ENCODE measurements at regions not wholly inside any gene's neighbourhood (a gene's known extent, or its start where the extent isn't known, plus 50 kb on each side); places are given as distances from the start of the nearest gene placed in this dataset.

DNA sequence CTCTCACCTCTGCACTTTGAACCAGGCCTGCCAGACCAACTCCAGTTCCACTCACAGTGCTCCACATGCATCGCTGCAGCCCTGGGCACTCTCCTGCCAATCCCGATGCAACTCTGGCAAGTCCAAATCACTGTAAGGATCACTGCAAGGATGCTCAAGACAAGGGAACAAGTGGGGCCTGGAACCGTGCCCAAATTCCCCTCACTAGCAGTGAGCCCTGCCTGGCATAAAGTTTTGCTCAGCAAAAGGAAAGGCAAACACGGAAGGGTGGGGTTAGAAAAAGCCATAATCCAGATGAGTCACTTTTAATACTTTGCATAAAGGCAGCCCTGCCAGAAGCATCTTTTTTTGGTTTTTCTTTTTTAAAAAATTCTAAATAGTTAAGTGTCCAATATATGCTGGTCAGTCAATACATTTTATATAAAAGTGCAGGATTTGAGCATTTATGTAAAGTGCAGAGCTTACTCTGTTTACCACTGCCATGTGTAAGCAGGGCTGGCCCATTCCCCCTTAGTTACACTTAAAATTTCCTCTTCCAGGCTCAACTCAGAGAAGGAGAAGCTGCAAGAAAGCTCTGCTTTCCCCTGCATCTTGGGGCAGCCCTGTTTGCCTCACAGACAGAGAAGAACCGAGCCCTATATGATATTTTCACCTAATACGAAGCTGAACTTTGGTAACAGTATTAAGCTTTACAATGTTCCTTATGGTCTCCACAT, 102.2 kb downstream of the CD47 start:
- TF ChIP-seq, protein P1, sequence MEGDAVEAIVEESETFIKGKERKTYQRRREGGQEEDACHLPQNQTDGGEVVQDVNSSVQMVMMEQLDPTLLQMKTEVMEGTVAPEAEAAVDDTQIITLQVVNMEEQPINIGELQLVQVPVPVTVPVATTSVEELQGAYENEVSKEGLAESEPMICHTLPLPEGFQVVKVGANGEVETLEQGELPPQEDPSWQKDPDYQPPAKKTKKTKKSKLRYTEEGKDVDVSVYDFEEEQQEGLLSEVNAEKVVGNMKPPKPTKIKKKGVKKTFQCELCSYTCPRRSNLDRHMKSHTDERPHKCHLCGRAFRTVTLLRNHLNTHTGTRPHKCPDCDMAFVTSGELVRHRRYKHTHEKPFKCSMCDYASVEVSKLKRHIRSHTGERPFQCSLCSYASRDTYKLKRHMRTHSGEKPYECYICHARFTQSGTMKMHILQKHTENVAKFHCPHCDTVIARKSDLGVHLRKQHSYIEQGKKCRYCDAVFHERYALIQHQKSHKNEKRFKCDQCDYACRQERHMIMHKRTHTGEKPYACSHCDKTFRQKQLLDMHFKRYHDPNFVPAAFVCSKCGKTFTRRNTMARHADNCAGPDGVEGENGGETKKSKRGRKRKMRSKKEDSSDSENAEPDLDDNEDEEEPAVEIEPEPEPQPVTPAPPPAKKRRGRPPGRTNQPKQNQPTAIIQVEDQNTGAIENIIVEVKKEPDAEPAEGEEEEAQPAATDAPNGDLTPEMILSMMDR (IDR thresholded peaks at IDR 0.05; ENCODE audit: unreplicated experiment) = no peak
- H3K4me1 Mint-ChIP-seq (ENCODE audit: low read depth, unreplicated experiment) = peaks cover 59% of the 10 kb centered on the region
- no peak overlapping the region for H3K4me3 Mint-ChIP-seq (ENCODE audit: low read depth, unreplicated experiment)
- H3K36me3 Mint-ChIP-seq (ENCODE audit: insufficient read depth, unreplicated experiment) = peaks cover 24% of the 10 kb centered on the region
- no peaks in the 10 kb centered on the region for H3K9me3 Mint-ChIP-seq (ENCODE audit: low read depth, unreplicated experiment)
- BruUV-seq (replicated peaks) = no TSS peak
- DNase-seq = peak; percentile 74
- CTCF ChIA-PET = no interaction called here
- intact Hi-C loops (cut with micrococcal nuclease; ENCODE audit: unreplicated experiment) = loop anchor here (5.0 kb wide), 1 partner anchor 61 kb away; no protein-coding TSS in a partner anchor
- peak overlapping the region; percentile 67 for H3K27ac Mint-ChIP-seq (ENCODE audit: unreplicated experiment)
- H3K27me3 Mint-ChIP-seq (ENCODE audit: unreplicated experiment) = no peaks in the 10 kb centered on the region

DNA sequence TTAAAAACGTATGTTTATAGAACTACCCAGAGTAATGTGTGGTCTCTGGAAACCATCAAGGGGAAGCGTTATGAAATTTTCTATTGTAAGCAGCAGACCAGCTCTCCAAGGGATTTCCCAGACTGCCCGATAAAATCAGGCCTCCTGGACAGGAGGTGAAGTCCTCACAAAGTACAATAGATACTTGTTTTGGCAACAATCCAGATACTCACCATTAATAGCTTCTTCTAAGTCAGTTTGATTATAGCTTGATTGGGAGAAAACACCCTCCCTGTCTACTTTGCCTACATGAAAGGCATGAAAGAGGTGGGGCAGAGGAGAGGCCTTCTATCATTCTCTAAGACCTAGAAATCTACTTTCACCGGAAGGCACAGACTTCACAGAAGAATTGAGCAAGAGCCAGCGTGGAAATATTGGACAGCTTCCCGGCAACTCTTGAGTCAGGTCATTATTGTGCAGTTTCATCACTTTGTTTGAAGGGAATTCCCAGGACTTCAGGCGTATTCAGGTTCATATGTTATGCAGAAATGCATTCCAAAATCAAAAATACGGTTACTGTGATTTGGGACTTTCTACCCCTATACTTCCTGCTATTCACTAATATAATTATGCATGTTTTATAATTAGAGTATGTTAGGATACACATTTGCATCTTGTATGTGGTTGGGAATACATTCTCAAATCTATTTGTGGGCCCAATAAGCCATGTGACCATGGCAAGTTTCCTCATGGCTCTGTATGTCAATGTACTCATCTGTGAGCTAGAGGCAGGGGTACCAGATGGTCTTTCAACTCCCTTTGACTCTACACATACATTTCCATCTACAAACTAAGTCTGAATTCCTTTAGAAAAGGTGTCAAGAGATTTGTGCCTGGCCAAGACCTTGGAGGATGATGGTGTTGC, 103.5 kb downstream of the CD47 start:
- Mint-ChIP-seq H3K36me3 (ENCODE audit: insufficient read depth, unreplicated experiment) (peaks cover 15% of the 10 kb centered on the region), H3K27me3 (ENCODE audit: unreplicated experiment) (no peaks in the 10 kb centered on the region), H3K9me3 (ENCODE audit: low read depth, unreplicated experiment) (no peaks in the 10 kb centered on the region), H3K4me3 (ENCODE audit: low read depth, unreplicated experiment) (no peak overlapping the region), H3K27ac (ENCODE audit: unreplicated experiment) (peak overlapping the region; percentile 60), H3K4me1 (ENCODE audit: low read depth, unreplicated experiment) (peaks cover 51% of the 10 kb centered on the region)
- peak; percentile 71 for DNase-seq
- BruUV-seq (replicated peaks) = no TSS peak
- TF ChIP-seq, protein P1 (IDR thresholded peaks at IDR 0.05; ENCODE audit: unreplicated experiment) = no peak
- intact Hi-C loops (cut with micrococcal nuclease; ENCODE audit: unreplicated experiment) = loop anchor here (5.0 kb wide), 1 partner anchor 60 kb away; no protein-coding TSS in a partner anchor
- CTCF ChIA-PET = interaction anchor here (0.6 to 0.9 kb wide), 3 partner anchors 14 to 463 kb away, joined by 3 to 9 read pairs (median 3); no protein-coding TSS in a partner anchor

GRCh38 chr3:107986505-107986904, 104.3 kb downstream of the CD47 start:
- H3K4me3 Mint-ChIP-seq (ENCODE audit: low read depth, unreplicated experiment) = no peak overlapping the region
- TSS peak; percentile 83 for BruUV-seq (replicated peaks)
- intact Hi-C loops (cut with micrococcal nuclease; ENCODE audit: unreplicated experiment) = loop anchor here (5.0 kb wide), 1 partner anchor 59 kb away; no protein-coding TSS in a partner anchor
- no peaks in the 10 kb centered on the region for H3K9me3 Mint-ChIP-seq (ENCODE audit: low read depth, unreplicated experiment)
- peaks cover 59% of the 10 kb centered on the region for H3K4me1 Mint-ChIP-seq (ENCODE audit: low read depth, unreplicated experiment)
- CTCF ChIA-PET = interaction anchor here (0.6 to 0.9 kb wide), 3 partner anchors 13 to 462 kb away, joined by 3 to 9 read pairs (median 3); no protein-coding TSS in a partner anchor
- no peak for DNase-seq
- TF ChIP-seq, protein P1 (IDR thresholded peaks at IDR 0.05; ENCODE audit: unreplicated experiment) = no peak
- peak overlapping the region; percentile 60 for H3K27ac Mint-ChIP-seq (ENCODE audit: unreplicated experiment)
- H3K27me3 Mint-ChIP-seq (ENCODE audit: unreplicated experiment) = no peaks in the 10 kb centered on the region
- H3K36me3 Mint-ChIP-seq (ENCODE audit: insufficient read depth, unreplicated experiment) = peaks cover 15% of the 10 kb centered on the region

GRCh38 chr3:107985496-107985895, 105.3 kb downstream of the CD47 start:
- no peaks in the 10 kb centered on the region for H3K27me3 Mint-ChIP-seq (ENCODE audit: unreplicated experiment)
- TF ChIP-seq, protein P1 (IDR thresholded peaks at IDR 0.05; ENCODE audit: unreplicated experiment) = no peak
- intact Hi-C loops (cut with micrococcal nuclease; ENCODE audit: unreplicated experiment) = loop anchor here (5.0 kb wide), 1 partner anchor 58 kb away; no protein-coding TSS in a partner anchor
- no peak for DNase-seq
- H3K36me3 Mint-ChIP-seq (ENCODE audit: insufficient read depth, unreplicated experiment) = peaks cover 15% of the 10 kb centered on the region
- H3K4me1 Mint-ChIP-seq (ENCODE audit: low read depth, unreplicated experiment) = peaks cover 60% of the 10 kb centered on the region
- no peaks in the 10 kb centered on the region for H3K9me3 Mint-ChIP-seq (ENCODE audit: low read depth, unreplicated experiment)
- CTCF ChIA-PET = no interaction called here
- H3K4me3 Mint-ChIP-seq (ENCODE audit: low read depth, unreplicated experiment) = no peak overlapping the region
- BruUV-seq (replicated peaks) = no TSS peak
- peak overlapping the region; percentile 4 for H3K27ac Mint-ChIP-seq (ENCODE audit: unreplicated experiment)
